B cell (primary cell): ENCODE measurements at regions not wholly inside any gene's neighbourhood (a gene's known extent, or its start where the extent isn't known, plus 50 kb on each side); places are given as distances from the start of the nearest gene placed in this dataset.

Experiments used
- ATAC-seq: fragments of 200-7000 bp; cut with Tn5 transposase; one replicate; pipeline ENCODE4 v1.10.0; 2021; ENCODE audit warnings: low read depth, mild to moderate bottlenecking, moderate number of reproducible peaks, moderate library complexity
- CTCF ChIA-PET: fragments of 350-600 bp; sonication (Branson Sonifier 250); formaldehyde crosslinking; loops from one replicate; lab custom pipeline; 2021; ENCODE audit warnings: antibody characterized with exemption, inconsistent platforms; lab: Charles Lee
- POLR2A ChIA-PET: fragments of 350-600 bp; sonication (Branson Sonifier 250); formaldehyde crosslinking; loops from one replicate; lab custom pipeline; 2021; ENCODE audit warnings: antibody characterized with exemption; lab: Charles Lee
- DNase-seq: peaks from one replicate; pipeline ENCODE4 v3.0.0; 2013
- H2AFZ ChIP-seq: 2 replicates; pipeline ENCODE4 v1.6.1; 2012; ENCODE audit warnings: mild to moderate bottlenecking, low read depth, low read length; ENCODE audit not compliant: insufficient read depth, poor library complexity, severe bottlenecking
- H3K27ac ChIP-seq, 2 donors: 1 replicate in 1 of 2; 2 replicates in 1 of 2; pipeline ENCODE4 v1.5.1; 2012 to 2013; ENCODE audit warnings: low read length in 2 of 2, mild to moderate bottlenecking in 2 of 2, moderate library complexity in 1 of 2
- H3K27me3 ChIP-seq, 4 experiments: fragments of 200-600 bp in 1 of 4; sonication (generic) in 1 of 4; replicated peaks in 1 of 4; 1 replicate in 2 of 4; 2 replicates in 2 of 4; pipeline versions ENCODE4 v1.6.1 to v1.7.0; 2013 to 2016; ENCODE audit warnings: low read length in 3 of 4, mild to moderate bottlenecking in 2 of 4, mixed read lengths in 1 of 4, moderate library complexity in 1 of 4; ENCODE audit not compliant: insufficient read depth in 4 of 4, control insufficient read depth in 3 of 4; ENCODE audit errors: control extremely low read depth in 1 of 4
- H3K36me3 ChIP-seq, 2 experiments: replicated peaks in 1 of 2; 1 replicate in 1 of 2; 2 replicates in 1 of 2; pipeline versions ENCODE4 v1.6.1 to v1.7.1; 2013; ENCODE audit warnings: low read length in 1 of 2; ENCODE audit not compliant: insufficient read depth in 2 of 2, control insufficient read depth in 1 of 2; ENCODE audit errors: control extremely low read depth in 1 of 2, extremely low read depth in 1 of 2
- H3K4me1 ChIP-seq, 2 donors: fragments of 200-600 bp in 1 of 2; sonication (generic) in 1 of 2; 1 replicate in 1 of 2; 2 replicates in 1 of 2; pipeline versions ENCODE4 v1.5.1 to v1.6.1; 2013 to 2017; ENCODE audit warnings: low read length in 2 of 2; ENCODE audit not compliant: control insufficient read depth in 2 of 2, insufficient read depth in 2 of 2
- H3K4me2 ChIP-seq: replicated peaks from 2 replicates; pipeline ENCODE3; 2012; ENCODE audit warnings: mild to moderate bottlenecking, low read depth, low read length; ENCODE audit not compliant: poor library complexity, severe bottlenecking
- H3K4me3 ChIP-seq, 5 experiments: fragments of 200-600 bp in 1 of 5; sonication (generic) in 1 of 5; 1 replicate in 3 of 5; 2 replicates in 2 of 5; pipeline versions ENCODE4 v1.5.1 to v1.7.0; 2011 to 2016; ENCODE audit warnings: low read length in 4 of 5, mild to moderate bottlenecking in 4 of 5, low read depth in 2 of 5, control low read depth in 1 of 5, moderate library complexity in 1 of 5; ENCODE audit not compliant: insufficient read depth in 1 of 5; ENCODE audit errors: control extremely low read depth in 1 of 5, extremely low read depth in 1 of 5
- H3K79me2 ChIP-seq: fragments of 200-600 bp; sonication (generic); one replicate; pipeline ENCODE4 v1.6.0; 2016; ENCODE audit warnings: low read length; ENCODE audit not compliant: control insufficient read depth, insufficient read depth
- H3K9ac ChIP-seq: fragments of 200-600 bp; sonication (generic); 2 replicates; pipeline ENCODE4 v1.6.1; 2017; ENCODE audit warnings: mild to moderate bottlenecking, low read length, moderate library complexity
- H3K9me3 ChIP-seq, 3 donors: one replicate each; pipeline versions ENCODE4 v1.6.1 to v1.7.1; 2013; ENCODE audit warnings: low read length in 2 of 3; ENCODE audit not compliant: control insufficient read depth in 2 of 3, insufficient read depth in 1 of 3; ENCODE audit errors: control extremely low read depth in 1 of 3
- H4K20me1 ChIP-seq: 2 replicates; pipeline ENCODE4 v1.6.0; 2012; ENCODE audit warnings: mild to moderate bottlenecking, low read length; ENCODE audit not compliant: insufficient read depth, control insufficient read depth, poor library complexity, severe bottlenecking
- H3K27ac Mint-ChIP-seq: one replicate; pipeline ENCODE4 v1.8.0; 2021; ENCODE audit warnings: mixed read lengths
- H3K27me3 Mint-ChIP-seq: one replicate; pipeline ENCODE4 v1.8.0; 2021; ENCODE audit warnings: mixed read lengths
- H3K4me1 Mint-ChIP-seq: one replicate; pipeline ENCODE4 v1.8.0; 2021; ENCODE audit warnings: mixed read lengths
- H3K4me3 Mint-ChIP-seq: one replicate; pipeline ENCODE4 v1.8.0; 2021; ENCODE audit warnings: mixed read lengths
- H3K9me3 Mint-ChIP-seq: one replicate; pipeline ENCODE4 v1.8.0; 2022; ENCODE audit warnings: mixed read lengths; ENCODE audit not compliant: insufficient read depth
- CTCF ChIP-seq: fragments of 200-600 bp; IDR thresholded peaks from one replicate; pipeline ENCODE4 v1.8.0; 2022; ENCODE audit warnings: antibody characterized with exemption, mild to moderate bottlenecking
- EZH2 ChIP-seq: IDR thresholded peaks from 2 replicates; pipeline ENCODE4 v1.6.1; 2012; ENCODE audit warnings: borderline replicate concordance, low read depth, mild to moderate bottlenecking, moderate library complexity, low read length; ENCODE audit not compliant: insufficient read depth, poor library complexity, severe bottlenecking
- WGBS: methylation state at CpG from one replicate; pipeline ENCODE4 v1.1.5; 2013; ENCODE audit warnings: missing lambda C conversion rate; ENCODE audit not compliant: insufficient coverage; 5-methylcytosine and 5-hydroxymethylcytosine counted together
- intact Hi-C: fragments of 100-400 bp; cut with micrococcal nuclease; formaldehyde crosslinking; loops from one replicate; pipeline ENCODE4 v1.10.0; 2022

- no peaks in the 10 kb centered on the region for H3K27me3 Mint-ChIP-seq
- CTCF ChIA-PET = no interaction called here
These were observed 720.8 kb upstream of the ZNF608 start for GRCh38 chr5:125467222-125467621.

GRCh38 chr5:125470280-125470902 is 724.0 kb upstream of the ZNF608 start:
- Histone ChIP-seq H3K27me3 (no peaks in the 10 kb centered on the region), H3K79me2 (no peaks in the 10 kb centered on the region), H3K4me3 (no peak overlapping the region), H3K4me2 (no peak overlapping the region), H3K9me3 (no peaks in the 10 kb centered on the region), H4K20me1 (no peaks in the 10 kb centered on the region), H3K36me3 (no peaks in the 10 kb centered on the region), H3K4me1 (no peaks in the 10 kb centered on the region), H3K9ac (no peak overlapping the region), H2AFZ (no peak overlapping the region), H3K27ac (no peak overlapping the region)
- H3K4me1 Mint-ChIP-seq = no peaks in the 10 kb centered on the region
- H3K27me3 Mint-ChIP-seq = no peaks in the 10 kb centered on the region
- ChIA-PET CTCF (no interaction called here), POLR2A (no interaction called here)
- H3K27ac Mint-ChIP-seq = no peak overlapping the region
- intact Hi-C loops = no loop called here
- no peak for DNase-seq
- ATAC-seq = no peak
- 100% methylated on average over 1 of the region's 2 CpGs for WGBS
- no peaks in the 10 kb centered on the region for H3K9me3 Mint-ChIP-seq
- TF ChIP-seq EZH2 (no peak), CTCF (no peak)
- H3K4me3 Mint-ChIP-seq = no peak overlapping the region

More at GRCh38 chr5:125467222-125467621, 720.8 kb upstream of the ZNF608 start:
- H3K4me1 ChIP-seq = no peaks in the 10 kb centered on the region
- H3K9me3 ChIP-seq = peaks cover 0 to 5% (median 0%) of the 10 kb centered on the region in 3 donors
- ATAC-seq (no peak), DNase-seq (no peak)
- POLR2A ChIA-PET = no interaction called here
- H3K4me3 ChIP-seq = no peak overlapping the region
- H3K9me3 Mint-ChIP-seq = no peaks in the 10 kb centered on the region
- intact Hi-C loops = no loop called here
- H3K4me1 Mint-ChIP-seq = no peaks in the 10 kb centered on the region
- no peak overlapping the region for H3K27ac ChIP-seq
- H3K9ac ChIP-seq = no peak overlapping the region
- no peak for TF ChIP-seq EZH2
- TF ChIP-seq CTCF = no peak
- no peaks in the 10 kb centered on the region for H3K27me3 ChIP-seq
- no peaks in the 10 kb centered on the region for H4K20me1 ChIP-seq
- no peak overlapping the region for H3K4me3 Mint-ChIP-seq
- no peak overlapping the region for H3K4me2 ChIP-seq
- WGBS = no CpG with 5 or more reads among the region's 1 CpG
- H3K79me2 ChIP-seq = no peaks in the 10 kb centered on the region
- no peaks in the 10 kb centered on the region for H3K36me3 ChIP-seq
- no peak overlapping the region for H2AFZ ChIP-seq
- no peak overlapping the region for H3K27ac Mint-ChIP-seq
